GM18498 (cell line): ENCODE measurements at regions not wholly inside any gene's neighbourhood (a gene's known extent, or its start where the extent isn't known, plus 50 kb on each side); places are given as distances from the start of the nearest gene placed in this dataset.

ENCODE experiments used
- ATAC-seq: cut with Tn5 transposase; IDR thresholded peaks from one replicate; pipeline ENCODE4 v1.9.1; 2021; ENCODE audit warnings: mild to moderate bottlenecking, moderate library complexity; ENCODE audit not compliant: unreplicated experiment

DNA sequence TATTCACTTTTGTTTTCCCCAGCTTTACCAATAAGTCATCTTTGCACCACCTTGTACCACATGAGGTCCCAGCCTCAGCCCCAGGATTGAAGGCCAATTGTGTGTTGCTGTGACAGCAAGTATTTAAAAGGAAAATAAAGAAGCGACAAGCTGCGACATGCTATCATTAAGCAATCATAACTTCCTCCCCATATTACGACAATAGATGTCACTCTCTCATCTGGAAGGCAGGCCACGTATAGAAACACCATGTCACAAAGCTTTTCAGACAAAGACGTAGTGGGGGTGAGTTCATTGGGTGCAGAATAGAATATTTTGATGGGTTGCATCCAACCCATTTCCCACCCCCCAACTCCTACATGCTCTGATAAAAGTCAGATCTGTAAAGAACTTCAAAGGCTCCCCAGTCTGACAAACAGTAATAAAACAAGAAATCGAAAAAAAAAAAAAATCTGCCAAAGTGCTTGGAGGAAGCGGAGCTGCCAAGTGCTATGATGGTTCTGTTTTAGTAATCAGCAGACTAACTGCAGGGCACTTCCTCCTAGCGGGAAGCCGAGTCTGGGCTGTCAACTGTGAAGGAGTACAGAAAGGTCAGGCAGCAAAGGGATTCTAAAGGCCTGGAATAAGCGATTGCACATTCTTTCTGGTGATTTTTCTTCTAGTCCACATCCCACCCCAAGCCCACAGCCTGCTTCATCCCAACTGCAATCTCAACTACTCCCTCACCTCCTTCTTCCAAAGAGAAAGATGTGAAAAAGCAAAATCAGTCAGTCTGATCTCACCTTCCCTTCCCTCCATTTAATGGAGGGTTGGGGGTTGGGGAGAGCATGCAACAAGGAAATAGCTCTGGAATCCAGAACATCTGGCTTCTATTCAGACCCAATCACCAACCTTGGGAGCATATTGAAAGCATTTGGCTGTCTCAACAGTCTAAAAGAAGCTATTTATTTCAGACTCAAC lies 131.4 kb upstream of the UBASH3B start:
- ATAC-seq, result no peak

DNA sequence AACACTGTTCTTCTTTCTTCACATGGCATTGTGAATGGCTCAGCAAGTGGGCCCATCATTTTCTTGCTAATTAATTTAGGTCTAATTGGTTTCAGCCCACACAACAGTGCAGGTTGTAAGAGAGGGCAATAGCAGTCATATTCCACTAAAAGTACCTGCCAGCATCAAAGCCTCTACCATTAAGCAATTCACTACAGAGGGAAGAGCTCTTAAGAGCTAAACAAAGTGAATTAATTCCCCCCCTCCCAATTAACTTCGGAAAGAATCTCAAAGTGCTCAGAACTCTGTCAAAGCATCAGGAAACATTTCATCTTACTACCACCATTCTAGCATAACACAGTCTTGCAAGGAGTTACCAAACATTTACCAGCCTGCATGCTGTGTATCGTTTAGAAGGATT lies 133.9 kb upstream of the UBASH3B start:
- ATAC-seq, result no peak

DNA sequence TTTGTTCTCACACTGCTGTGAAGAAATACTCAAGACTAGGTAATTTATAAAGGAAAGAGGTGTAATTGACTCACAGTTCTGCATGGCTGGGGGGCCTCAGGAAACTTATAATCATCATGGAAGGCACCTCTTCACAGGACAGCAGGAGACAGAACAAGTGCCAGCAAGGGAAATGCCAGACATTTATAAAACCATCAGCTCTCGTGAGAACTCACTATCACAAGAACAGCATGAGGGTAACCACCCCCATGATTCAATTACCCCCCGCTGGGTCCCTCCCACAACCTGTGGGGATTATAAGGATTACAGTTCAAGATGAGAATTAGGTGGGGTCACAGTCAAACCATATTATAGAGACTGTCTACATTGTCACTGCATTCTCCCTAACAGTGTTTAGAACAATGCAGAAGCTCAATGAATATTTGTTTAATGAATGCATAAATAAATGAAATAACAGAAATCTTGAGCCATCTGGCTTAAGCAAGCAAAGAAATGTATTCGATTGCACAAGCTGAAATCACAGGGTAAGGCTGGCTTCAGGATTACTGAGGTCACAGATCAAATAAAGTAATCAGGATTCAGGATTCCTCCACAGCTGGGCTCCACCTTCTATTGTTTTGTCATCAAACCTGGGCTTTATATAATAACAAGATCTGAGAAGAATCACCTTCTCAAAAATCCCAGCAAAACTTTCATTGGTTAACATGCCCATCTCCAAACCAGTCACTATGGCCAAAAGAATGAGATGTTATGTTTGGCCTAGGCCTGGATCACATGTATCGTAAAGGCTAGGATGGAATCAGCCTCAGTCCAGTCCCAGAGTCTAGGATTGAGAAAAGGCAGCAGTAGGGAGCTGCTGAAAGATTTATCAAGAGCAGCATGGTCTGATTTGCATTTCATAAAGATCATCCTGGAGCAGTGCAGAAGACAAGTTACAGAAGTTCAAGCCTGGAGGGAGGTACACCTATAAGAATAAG lies 137.8 kb upstream of the UBASH3B start:
- no peak for ATAC-seq

DNA sequence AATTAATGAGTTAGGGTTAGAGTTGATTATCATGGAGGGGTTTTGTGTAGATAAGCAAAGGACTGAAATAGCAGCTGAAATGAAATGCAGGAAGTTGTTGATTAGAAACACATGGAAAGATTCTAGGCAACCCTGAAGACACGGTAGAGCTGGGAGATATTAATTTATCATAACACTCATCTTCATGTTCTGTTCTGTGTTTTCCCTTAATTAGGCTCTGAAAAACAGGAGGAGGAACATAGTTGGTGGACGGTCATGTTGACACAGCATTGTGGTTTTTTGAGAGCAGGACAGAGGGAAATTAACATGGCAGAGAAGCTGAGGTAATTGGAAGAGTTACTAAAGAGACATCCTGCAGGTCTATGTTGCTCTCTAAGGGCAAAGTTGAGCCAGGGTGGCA lies 138.8 kb upstream of the UBASH3B start:
- no peak for ATAC-seq

- no peak for ATAC-seq
These were observed 141.5 kb upstream of the UBASH3B start for GRCh38 chr11:122513997-122514396.

GRCh38 chr11:122513328-122513727 lies 142.2 kb upstream of the UBASH3B start:
- ATAC-seq, result no peak

GRCh38 chr11:122512688-122513087 lies 142.8 kb upstream of the UBASH3B start:
- no peak for ATAC-seq

GRCh38 chr11:122509899-122510298 lies 145.6 kb upstream of the UBASH3B start:
- ATAC-seq, result no peak

- no peak for ATAC-seq
These were observed 146.4 kb upstream of the UBASH3B start for GRCh38 chr11:122509091-122509490.

GRCh38 chr11:122505304-122506006 lies 150.1 kb upstream of the UBASH3B start:
- ATAC-seq, result peak; percentile 89

DNA sequence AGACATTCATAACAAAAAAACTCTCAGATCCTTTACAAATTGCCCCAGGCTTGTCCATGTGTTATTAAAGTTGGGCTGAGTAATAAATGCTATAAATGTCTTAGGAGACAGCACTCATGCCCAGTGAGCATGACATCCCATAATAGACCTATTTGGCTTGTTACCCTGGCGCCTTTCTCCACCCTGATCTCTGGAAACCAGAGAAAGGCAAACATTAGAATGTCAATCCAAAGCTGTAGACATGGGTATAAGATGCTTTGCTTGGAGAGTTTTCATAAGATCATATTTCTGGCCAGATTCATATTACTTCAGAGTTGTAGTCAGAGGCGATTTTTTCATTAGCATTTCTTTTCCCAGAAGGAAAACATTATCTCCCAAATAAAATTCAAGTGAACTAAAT lies 161.3 kb upstream of the UBASH3B start:
- no peak for ATAC-seq

GRCh38 chr11:122491509-122491908 lies 164.0 kb upstream of the UBASH3B start:
- ATAC-seq, result no peak

- ATAC-seq, result no peak
These were observed 166.4 kb upstream of the UBASH3B start for GRCh38 chr11:122488892-122489706.

DNA sequence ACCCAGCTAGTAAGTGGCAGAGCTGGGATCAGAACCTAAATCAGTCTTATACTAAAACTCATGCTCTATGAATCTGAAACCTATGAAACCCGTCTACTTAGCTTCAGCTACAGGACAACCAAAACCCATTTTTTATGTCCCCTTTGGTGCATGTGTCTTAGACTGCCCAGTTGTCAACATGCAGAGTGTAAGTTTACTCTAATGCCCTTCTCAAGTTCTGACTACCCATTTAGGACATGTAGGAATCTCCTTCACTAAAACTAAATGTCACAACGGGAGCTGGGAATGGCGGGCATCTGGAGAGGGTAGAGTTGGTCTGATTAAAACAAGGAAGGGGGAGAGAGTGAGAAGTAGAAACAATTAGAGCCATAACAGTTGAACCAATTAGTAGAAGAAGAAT lies 167.9 kb upstream of the UBASH3B start:
- no peak for ATAC-seq

DNA sequence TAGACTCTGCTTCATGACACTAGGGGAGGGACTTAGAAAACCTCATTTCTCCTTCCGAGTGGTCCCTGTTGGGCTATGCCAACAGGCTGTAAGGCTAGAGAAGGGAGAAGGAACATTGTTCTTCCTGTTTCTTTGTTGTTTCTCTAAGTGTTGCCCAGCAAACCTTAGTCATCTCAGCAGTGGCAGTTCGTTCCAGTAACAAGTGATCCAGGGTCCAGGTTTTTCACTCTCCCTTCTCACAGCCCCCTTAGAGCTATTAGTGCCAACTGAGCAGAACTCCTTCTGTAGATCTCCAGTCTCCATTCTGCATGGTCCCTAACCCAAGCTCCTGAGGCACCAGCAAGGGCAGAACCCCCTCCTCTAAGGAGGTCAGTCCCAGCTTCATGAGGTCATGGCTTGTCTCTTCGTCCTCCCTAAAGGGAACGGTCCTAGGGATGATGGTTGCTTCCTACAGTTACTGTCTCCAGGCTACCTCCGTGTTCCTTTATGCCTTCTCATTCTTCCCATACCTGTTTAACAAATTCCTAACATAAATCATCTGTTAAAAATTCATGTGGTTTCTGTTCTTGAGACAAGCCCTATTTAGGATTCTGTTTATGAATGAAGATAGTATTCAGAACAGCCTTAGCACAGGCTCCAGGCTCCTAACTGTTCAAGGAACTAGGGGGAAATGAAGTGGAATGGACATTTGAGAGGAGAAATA lies 168.6 kb upstream of the UBASH3B start:
- ATAC-seq, result no peak

GRCh38 chr11:122478986-122479385 lies 176.5 kb upstream of the UBASH3B start:
- ATAC-seq, result no peak

DNA sequence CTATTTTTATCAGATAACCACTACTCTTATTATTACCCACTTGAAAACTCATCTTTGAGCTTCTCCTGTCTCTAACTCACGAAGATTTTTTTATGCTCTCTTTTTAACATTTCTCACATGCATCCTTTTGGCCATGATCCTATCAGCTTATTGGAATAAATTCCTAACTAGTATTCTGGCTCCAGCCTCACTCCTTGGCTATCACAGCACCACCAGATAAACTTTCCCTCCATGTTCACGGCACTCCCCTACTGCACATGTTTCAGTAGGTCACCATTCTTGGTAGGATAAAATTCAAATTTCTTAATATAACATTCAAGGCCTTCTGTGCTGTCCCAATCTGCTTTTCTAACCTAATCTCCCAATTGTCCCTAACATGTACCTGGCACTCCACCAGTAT lies 186.6 kb upstream of the UBASH3B start:
- ATAC-seq, result no peak

- ATAC-seq, result no peak
These were observed 192.0 kb upstream of the UBASH3B start for GRCh38 chr11:122463530-122463929.

- no peak for ATAC-seq
These were observed 196.5 kb upstream of the UBASH3B start for GRCh38 chr11:122459064-122459463.
